CD4-positive, alpha-beta T cell treated with Interferon gamma for 1 hour (primary cell): ENCODE measurements at regions not wholly inside any gene's neighbourhood (a gene's known extent, or its start where the extent isn't known, plus 50 kb on each side); places are given as distances from the start of the nearest gene placed in this dataset.

Experiments
- DNase-seq: peaks from one replicate; pipeline ENCODE4 v3.0.0-alpha.2; 2020

GRCh38 chr11:71070490-71071453, 181.6 kb downstream of the SHANK2 start:
- DNase-seq, result no peak

- no peak for DNase-seq
Observed at GRCh38 chr11:71068963-71069362, 183.4 kb downstream of the SHANK2 start.

GRCh38 chr11:71067753-71068152, 184.6 kb downstream of the SHANK2 start:
- no peak for DNase-seq

- DNase-seq, result no peak
Observed at GRCh38 chr11:71066311-71066710, 186.1 kb downstream of the SHANK2 start.

DNA sequence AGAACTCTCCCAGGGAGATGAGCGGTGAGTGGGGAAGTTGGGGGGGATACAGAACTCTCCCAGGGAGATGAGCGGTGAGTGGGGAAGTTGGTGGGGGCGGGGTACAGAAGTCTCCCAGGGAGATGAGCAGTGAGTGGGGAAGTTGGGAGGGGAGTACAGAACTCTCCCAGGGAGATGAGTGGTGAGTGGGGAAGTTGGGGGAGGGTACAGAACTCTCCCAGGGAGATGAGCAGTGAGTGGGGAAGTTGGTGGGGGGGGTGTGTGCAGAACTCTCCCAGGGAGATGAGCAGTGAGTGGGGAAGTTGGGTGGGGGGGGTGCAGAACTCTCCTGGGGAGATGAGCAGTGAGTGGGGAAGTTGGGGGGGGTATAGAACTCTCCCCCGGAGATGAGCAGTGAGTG, 186.5 kb downstream of the SHANK2 start:
- no peak for DNase-seq

DNA sequence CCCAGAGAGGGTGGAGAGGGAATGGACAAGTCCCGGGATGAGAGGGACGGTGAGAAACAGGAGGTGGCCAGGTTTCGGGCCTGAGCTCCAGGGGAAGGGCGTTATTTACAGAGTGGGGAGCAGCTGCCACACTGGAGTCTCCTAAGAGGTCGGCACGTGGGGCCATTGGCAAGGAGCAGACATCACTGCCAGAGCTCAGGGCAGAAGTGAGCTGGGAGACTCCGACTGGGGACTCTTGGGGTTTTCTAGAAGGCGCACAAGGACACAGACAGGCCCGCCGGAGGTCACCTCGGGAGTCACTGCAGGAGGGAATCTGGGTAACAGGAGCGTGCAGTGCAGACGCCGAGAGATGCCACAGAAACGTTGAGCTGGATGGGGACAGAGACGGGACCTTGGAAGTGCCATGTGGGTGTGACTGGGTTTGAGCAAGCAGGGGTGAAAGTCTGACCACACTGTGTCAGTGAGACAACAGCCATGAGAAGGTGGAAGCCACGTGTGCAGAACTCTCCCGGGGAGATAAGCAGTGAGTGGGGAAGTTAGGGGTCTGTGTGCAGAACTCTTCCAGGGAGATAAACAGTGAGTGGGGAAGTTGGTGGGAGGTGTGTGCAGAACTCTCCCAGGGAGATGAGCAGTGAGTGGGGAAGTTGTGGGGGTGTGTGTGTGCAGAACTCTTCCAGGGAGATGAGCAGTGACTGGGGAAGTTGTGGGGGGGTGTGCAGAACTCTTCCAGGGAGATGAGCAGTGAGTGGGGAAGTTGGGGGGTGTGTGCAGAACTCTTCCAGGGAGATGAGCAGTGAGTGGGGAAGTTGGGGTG, 187.5 kb downstream of the SHANK2 start:
- DNase-seq, result no peak

GRCh38 chr11:71064183-71064582, 188.2 kb downstream of the SHANK2 start:
- no peak for DNase-seq

- DNase-seq, result no peak
Observed at GRCh38 chr11:71063129-71063528, 189.2 kb downstream of the SHANK2 start.

DNA sequence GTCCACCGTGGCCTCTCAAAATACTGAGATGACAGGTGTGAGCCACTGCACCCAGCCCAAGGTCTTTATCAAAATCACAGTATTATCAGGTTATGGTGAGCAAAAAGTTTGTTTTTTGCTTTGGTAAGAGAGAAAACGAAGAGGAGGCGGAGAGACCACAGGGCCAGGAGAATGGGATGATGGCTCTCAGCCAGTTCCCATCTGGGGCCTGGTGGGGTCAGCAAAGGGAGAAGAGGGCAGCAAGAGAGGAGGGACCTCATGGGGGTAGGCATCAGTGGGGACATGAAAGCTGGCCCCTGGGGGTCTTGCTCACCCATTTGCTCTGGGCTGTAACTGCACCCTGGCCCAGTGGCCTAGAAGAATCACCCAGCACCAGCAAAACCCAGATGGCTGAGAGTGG, 190.2 kb downstream of the SHANK2 start:
- no peak for DNase-seq

DNA sequence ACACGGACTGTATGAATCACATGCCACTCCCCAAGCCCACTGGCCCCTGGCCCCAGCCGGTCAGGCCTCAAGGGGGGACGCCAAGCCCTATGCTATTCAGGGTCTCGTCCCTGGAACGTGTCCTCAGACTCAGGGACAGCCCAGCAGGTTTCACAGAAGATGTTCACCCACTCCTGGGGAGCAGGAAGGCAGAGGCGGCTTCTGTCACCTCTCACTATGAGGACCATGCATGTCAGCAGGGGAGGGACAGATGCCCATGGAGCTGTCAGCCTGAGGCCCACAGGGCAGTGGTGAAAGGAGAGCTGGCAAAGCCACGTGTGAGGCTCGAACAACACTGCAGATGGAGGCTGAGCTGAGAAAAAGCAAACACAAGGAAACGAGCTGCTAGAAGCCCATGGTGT, 192.0 kb downstream of the SHANK2 start:
- no peak for DNase-seq

DNA sequence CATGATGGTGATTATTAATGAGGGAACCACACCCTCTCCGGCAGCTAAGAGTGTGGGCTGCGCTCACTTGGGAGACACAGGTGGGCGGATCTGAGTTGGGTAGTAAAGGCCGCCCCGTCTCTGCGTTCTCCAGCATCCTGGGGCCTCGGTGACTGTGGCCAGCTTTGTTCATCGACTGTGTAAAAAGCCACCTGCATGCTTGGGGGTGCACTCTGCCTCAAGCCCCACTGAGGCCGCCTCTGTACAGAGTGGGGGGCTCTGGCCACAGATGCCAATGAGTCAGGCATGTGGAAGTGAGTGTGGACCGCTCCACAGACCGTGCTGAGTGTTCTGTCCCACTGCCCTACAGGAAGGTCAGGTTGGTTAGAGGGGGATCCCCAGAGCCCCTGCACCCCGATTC, 192.7 kb downstream of the SHANK2 start:
- no peak for DNase-seq

- no peak for DNase-seq
Observed at GRCh38 chr11:71055925-71056324, 196.5 kb downstream of the SHANK2 start.
